Stromal cell of bone marrow (primary cell): ENCODE measurements at regions not wholly inside any gene's neighbourhood (a gene's known extent, or its start where the extent isn't known, plus 50 kb on each side); places are given as distances from the start of the nearest gene placed in this dataset.
A peak's percentile ranks its signal among the peaks of the same experiment; 100 is the strongest.

Source experiments
- DNase-seq: peaks from one replicate; pipeline ENCODE4 v3.0.0-alpha.2; 2012; ENCODE audit warnings: low read depth

DNA sequence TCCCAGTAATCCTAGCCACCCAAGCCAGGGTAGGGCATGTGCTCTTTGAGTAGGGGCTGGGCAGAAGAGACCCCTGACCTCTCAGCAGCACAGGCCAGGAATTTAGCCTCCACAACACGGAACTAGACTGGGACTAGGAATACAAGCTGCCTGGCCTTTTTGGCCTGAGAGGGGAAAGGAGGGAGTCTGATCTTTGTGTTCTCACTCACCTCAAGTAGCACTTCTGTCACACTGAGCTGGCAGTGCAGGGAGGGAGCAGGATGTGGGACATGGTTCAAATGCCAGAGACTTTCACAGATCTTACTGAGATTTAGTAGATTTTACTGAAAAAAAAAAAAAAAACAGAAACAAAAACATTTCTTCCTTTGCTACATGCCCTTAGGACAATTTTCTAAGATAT lies 395.2 kb downstream of the CMPK2 start:
- DNase-seq: no peak

DNA sequence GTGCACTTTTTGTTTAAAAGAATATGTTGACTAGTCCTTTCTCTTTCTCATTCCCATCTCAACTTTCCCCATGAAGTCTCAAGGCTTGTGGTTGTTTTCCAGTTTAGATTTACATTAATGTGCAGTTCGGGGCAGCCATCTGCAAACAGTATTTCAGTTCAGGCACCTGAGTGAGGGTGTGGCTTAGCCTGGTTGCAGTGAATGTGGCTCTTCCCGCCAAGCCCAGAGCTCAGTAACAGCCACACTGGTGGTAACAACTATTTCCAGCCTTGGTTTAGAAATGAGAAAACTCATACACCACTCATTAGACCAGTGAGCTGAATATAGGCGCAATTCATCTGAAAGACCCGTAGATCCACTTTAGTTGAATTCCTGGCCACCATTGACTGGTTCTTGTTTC lies 394.3 kb downstream of the CMPK2 start:
- DNase-seq: no peak

DNA sequence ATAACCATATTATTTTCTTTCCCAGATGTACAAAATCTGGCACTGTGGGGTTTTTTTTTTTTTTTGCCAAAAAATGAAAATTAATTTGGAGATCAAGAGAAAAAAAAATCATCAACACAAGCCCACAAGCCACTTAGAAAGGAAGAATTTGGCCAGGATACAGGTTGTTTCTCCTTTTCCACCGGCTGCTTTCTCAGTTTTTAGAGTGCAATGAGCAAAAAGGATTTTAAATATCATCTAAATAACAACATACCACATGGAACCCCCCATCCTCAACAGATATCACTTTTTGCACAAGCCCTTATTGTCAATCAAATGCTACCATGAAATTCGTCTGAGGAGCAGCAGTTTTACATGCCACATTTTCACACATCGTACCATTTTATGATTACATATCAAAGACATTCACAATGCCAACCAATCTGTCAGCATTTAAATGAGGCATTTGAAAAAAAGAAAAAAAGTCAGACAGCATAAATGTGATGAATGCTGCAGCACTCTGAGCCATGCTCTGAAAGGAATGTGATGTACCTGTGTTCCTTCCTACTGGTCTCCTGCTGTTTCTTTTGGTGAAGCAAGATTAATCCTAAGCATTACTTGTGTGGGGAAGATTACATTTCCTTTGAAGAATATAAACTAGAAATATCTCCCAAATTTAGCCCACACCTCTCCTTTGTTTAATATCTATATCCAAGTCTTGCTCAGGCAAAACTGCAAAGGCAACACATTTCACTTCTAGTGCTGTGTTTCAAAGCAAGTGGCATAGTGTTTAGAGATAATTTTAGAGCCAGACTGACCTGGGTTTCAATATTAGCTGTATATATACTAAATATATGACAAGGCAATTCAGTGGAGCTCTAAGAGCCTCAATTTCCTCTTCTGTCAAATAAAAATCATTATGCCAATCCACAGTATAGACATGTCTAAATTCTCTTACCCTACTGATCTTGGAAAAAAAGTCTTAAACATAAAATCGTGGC lies 391.3 kb downstream of the CMPK2 start:
- DNase-seq: no peak

DNA sequence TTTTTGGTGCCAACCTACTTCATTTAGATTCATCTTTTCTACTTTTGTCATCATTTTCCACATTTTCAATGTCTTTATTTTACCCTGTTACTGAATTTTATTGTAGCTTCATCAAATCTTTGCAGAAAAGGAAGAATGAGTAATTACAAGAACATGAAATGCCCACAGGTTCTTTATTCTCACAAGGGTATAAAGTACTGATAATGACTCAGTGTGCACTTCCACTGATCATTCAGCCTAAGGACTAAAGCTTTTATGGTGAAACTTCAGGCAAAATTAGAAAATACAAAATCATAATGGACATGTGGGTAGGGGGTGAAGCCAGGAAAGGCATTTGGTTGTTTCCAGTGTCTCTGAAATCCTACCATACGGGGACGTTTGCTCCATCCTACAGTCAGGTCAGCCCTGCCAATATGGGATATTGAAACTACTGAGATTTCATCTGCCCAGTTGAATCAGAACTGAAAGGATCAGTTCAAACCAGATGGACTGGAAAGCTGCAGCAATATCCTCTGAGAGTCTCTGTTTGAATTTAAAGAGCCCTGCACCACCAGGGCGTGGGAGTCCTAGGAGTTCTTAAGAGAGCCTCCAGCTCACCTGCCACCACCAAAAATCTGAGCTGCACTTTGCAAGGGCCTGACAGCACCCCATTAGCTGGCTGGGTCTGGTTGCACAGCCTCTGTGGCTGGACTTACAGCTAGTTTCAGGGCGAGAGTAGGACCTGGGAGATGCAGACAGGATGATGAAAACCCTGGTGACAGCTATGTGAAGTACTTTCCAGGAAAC lies 390.4 kb downstream of the CMPK2 start:
- DNase-seq: no peak

DNA sequence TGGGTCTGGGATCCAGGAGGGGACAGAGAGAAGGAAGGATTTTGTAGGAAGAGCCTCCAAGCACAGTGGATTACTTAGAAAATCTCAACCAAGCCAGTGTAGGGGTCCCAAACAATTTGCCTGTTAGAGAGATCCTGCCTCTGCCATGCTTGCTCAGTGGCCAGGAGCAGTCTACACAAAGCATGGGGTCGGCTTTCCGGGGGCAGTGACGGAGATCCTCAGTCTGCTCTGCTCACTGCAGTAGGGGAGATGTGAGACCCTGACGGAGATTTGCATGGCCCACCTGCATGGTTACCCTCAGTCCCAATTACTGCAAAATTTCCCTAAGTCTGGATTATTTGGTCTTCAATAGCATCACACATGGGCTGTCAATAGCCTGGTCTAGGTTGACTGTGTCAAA lies 385.2 kb downstream of the CMPK2 start:
- no peak for DNase-seq

DNA sequence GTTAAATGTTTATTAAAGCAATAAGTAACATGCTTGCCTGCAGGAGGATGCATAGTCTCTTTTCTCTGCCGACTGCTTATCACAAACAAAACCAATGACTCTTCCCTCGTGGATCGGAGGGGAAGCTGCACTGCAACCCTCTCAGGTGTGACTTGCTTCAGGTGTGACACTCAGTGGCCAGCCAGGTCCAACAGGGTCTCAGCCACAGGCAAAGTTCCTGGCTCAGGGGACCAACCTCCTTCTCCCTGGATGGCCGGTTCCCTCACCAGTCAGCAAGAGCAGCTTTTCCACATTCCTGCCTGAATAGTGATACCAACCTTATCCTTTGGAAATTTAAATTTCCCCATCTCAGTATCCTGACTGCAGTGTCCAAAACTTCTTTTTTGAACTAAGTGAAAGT lies 383.5 kb downstream of the CMPK2 start:
- DNase-seq: no peak

DNA sequence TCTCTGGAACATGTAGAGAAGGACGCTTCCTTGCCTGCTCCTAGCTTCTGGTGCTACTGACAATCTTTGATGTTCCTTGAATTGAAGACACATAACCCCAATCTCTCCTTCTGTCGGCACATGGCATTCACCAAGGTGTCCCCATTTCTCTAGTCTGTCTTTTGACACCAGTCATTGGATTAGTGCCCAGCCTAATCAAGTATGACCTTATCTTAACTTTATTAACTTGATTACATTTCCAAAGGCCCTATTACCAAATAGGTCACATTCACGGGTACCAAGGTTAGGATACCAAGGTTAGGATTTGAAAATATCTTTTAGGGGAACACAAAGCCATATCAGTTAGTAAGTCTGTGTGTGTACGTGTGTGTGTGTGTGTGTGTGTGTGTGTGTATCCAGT lies 377.9 kb downstream of the CMPK2 start:
- DNase-seq: no peak

DNA sequence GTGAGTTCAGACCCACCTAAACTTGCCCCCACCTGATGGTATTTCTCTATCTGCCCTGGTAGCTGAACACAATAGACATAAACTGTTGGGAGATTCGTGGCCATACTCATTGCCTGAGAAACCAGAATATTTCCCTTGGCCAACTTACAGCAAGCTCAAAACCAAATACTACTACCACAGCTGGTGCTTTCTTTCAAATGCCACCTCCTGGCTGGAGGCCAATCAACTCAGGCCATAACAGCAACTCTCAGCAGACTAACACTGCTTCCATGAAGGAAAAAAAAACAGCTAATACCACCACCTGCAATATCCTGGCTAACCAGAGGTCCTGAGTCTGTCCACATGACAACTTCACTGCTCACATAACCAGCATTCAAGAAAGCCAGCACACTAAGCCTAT lies 373.1 kb downstream of the CMPK2 start:
- DNase-seq: no peak

DNA sequence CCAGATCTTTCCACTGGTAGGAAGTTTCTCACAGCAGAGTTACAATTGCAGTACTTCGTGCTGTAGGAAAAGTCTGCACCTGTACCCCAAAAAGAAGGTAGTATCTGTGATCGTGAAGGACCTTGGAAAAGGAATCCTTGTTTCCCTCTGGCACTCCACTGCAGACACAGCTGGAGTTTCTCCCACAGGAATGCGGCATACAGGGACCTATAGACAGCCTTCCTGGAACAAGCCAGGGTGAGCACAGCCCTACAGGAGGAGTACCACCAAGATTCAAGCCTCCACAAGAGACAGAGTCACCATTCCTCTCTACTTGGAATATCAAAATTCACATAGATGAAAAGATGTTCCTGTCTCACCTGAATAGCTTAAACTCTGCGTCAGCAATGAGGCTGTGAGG lies 372.4 kb downstream of the CMPK2 start:
- no peak for DNase-seq

DNA sequence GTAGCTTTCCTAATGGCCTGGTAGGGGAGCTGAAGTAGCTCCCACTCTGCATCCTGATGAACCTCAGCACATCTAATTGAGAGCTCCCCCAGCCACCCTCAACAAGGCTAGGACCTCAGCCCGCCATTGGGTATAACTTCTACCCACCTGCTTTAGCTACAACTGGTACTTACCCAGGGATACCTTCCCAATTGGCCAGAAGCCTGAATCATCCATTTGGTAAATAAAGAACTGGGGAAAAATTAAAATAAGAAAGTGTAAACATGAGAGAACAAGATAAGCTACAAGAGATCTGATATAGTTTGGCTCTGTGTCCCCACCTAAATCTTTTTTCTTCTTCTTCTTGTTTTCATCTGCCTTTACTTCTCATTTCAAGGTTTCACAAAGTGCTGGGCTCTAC lies 372.0 kb downstream of the CMPK2 start:
- no peak for DNase-seq

DNA sequence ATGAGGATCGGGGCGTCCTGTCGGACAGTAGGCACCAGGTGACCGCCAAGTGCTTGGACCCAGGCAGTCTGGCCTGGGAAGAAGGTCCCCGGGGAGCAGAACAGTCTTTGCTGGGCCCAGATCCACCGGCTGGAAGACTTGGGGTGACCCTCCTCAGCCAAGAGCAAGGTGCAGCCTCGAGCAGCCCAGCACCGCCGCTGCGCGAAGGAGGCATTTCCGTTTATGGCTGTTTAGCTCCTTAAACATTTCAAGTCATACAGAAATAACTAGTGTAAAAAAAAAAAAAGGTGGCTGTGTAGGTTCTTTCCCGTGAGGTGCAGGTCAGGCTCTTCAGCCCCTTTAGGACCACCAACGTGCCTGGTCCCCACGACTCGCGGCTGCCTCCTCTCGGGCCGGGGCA lies 370.2 kb downstream of the CMPK2 start:
- DNase-seq: no peak

DNA sequence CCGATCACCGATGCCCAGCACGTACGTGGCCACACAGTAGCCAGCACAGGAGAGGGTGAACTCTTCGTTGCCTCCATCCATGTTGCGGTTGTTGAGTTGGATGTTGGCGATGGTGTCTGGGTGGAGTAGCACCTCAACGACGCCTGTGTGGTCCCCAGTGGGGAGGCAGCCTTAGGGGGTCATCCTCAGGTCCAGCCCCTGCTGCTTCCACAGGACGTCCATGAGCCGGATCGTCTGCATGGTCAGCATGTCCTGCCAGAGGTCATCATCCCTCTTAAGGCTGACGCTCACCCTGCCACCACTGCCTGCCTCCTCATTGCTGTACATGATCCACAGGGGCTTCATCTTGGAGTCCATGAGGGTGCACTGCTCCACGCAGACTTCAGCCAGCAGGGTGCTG lies 369.3 kb downstream of the CMPK2 start:
- no peak for DNase-seq

DNA sequence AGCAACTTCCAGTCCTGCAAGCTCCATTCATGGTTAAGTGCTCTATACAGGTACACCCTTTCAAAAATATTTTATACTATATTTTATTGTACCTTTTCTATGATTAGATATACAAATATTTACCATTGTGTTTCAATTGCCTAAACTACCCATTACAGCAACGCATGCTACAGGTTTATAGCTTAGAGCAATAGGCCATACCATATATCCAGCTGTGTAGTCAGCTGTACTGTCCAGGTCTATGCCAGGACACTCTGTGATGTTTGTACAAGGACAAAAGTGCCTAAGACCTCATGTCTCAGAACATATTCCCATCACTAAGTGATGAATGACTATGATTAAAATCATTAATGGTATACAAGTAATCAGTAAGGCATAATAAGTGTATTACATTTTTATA lies 368.7 kb downstream of the CMPK2 start:
- no peak for DNase-seq

DNA sequence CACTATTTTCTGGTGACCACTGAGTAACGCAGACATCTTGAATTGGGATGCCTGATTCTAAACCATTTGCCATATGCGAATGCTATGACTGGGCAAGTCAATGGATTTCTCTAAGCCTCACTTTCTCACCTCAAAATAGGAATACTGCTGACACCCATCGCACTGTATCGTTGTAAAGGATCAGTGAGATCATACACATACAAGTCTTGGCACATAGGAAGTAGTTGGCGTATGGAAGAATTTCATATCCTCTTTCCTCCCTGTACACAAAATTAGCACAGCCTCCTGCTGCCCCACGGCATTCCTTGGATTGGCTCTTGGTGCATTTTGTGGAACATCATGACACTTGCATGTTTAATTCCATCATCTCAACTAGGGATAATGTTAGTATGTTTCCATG lies 366.9 kb downstream of the CMPK2 start:
- DNase-seq: no peak

DNA sequence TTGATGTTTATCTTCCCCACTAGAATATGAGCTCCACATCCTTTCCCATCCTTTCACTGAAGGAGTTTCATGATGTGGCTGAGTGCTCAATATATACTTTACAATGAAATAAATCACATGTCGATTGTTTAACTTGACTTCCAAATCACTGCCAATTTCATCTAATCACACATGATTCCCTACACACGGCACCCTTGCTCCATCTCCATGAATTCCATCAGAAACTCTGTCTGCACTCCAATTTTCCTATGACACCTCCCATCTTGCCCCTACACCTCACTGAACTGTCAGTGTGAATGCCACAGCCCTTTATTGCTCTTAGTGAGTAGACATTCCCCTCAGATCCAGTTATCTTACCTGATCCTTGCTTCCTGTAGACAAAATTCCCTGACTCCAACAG lies 366.0 kb downstream of the CMPK2 start:
- no peak for DNase-seq

DNA sequence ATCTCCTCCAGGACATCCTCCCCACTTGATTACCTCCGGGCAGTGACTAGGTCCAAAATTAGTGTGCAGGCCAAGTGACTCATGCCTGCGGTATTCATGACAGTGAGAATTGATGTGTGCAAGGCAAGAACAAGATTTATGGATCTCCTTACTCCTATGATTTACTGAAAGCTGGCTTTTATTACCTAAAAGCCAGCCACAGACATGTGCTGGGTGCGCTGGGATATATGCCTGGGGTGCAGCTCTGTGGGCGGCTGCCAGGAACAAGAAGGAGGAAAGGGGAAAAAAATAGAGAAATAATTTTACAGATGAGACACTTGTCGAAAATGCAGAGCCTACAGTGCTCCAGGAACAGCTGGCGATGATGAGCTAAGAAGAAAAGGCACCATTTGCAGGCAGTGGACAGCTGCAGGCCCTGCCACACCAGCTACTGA lies 359.3 kb downstream of the CMPK2 start:
- peak; percentile 14 for DNase-seq

DNA sequence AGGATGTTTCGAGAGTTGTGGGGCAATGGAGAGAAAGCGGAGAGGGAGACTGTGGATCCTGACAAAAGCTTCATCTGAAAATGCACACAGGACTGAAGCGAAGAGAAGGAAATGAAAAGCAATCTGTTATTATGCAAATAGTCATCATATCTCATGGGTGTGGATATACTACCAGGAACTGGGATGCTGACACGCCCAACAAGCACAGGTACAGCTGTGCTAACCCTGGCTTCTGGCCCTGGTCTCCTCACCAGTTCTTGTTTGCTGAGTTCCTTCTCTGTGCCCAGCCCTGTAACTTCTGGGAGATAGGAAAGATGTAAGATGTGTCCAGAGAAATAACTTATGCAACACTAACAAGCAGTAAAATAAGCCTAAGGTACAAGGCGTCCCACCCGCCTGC lies 358.8 kb downstream of the CMPK2 start:
- DNase-seq: no peak

DNA sequence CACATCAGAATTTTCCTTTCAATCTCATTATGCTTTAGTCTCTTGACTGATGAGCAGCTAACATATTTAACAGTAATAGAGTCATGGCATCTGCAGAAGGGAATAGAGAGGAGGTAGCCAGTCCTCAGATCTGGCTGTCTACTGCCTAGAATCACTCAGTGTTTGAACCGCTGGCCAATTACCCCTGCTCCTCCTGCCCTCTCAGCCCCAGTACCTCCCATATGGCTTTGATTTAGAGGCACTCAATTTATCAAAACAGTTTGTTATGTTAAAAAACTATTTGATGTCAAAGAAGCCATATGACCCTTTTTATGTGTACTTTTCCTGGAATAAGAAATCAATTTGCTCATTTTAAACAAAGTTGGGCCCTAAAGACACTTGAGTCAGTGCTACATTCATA lies 355.2 kb downstream of the CMPK2 start:
- no peak for DNase-seq

DNA sequence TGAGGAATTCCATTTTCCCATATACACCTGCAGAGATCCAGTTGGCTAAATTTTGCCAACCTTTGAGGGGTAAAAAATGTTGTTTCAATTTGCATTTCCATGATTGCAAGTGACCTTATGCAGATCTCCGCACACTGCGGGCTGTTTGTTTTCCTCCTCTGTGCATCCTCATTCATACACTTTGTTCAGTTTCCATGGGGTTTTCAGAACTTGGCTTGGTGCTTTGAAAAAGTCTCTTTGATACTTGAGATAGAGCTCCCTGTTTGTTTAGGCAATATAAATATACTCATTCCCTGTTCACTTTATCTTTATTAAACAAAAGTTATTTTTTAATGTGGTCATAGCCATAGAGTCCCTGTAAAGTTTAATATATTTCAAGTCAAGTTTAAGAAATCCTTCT lies 353.1 kb downstream of the CMPK2 start:
- no peak for DNase-seq

DNA sequence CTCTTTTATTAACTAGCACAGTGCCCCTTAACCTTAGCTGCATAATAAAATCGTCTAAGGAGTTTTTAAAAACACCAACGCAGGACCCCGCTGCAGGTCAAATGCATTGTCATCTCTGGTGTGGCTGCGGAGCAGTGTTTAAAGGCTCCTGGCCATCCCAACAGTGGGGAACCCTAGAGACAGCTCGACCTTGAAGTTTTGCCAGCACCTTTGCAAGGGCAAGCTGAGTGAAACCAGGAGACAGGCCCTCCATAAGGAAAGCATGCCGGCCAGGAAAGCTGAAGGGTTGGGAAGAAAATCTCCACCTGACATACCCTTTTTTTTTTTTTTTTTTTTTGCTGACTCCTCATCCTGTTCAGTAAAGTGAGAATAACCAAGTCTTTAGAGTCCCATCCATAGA lies 349.0 kb downstream of the CMPK2 start:
- no peak for DNase-seq

DNA sequence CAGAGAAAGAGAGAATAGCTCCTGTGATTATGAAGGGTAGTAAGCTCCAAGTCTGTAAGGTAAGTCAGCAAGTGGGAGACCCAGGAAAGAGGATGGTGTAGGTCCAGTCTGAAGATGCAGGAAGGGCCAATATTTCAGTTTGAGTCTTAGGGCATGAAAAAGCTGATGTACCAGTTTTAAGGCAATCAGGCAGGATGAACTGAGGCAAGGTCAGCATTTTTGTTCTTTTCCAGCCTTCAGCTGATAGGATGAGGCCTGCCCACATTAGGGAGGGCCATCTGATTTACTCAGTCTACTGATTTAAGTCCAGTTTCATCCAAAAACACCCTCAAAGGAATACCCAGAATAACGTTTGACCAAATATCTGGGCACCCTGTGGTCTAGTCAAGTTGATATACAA lies 347.3 kb downstream of the CMPK2 start:
- no peak for DNase-seq

DNA sequence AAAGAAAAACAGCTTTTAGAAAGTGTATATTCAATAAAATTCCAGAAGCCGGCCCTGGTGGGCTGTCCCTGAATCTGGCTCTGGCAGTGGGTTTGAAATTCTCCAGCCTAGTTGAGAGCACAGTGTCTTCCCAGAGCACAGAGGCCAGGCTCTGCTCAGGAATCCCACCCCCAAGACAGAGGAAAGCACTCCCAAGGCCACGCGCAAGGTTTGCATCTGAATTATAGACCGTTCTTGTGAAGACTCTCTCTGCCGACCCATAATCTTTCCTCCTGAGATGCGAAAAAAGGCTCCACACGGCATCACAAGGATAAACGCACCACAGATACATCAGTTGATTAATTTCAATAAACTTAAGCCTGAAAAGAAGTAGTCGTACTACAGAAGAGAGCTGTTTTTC lies 342.2 kb downstream of the CMPK2 start:
- DNase-seq: no peak
